Activated CD4-positive, alpha-beta T cell treated with anti-CD3 and anti-CD28 coated beads for 1 hour (primary cell): ENCODE measurements at regions not wholly inside any gene's neighbourhood (a gene's known extent, or its start where the extent isn't known, plus 50 kb on each side); places are given as distances from the start of the nearest gene placed in this dataset.

Experiments
- DNase-seq: peaks from one replicate; pipeline ENCODE4 v3.0.0-alpha.2; 2020

GRCh38 chr9:18167733-18168132 lies 306.2 kb upstream of the ADAMTSL1 start:
- no peak for DNase-seq

DNA sequence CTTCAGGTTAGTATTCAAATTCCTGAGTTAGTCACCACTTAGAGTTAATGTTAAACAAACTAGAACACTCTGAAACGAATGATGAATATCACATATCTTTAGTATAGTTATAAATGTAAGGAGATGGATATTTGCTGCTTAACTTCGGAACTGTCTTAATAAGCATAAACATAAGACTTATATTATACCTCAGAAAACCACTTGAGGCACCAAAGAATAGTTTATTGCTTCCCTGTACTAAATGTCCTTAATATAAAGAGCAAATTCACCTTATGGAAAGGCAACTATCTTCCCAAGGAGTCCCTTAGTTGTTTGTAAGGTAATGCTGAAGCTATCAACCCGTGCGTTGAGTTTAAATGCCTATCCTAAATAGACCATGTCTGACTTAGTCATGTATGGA lies 300.0 kb upstream of the ADAMTSL1 start:
- no peak for DNase-seq

- no peak for DNase-seq
These were observed 291.3 kb upstream of the ADAMTSL1 start for GRCh38 chr9:18182636-18183035.

DNA sequence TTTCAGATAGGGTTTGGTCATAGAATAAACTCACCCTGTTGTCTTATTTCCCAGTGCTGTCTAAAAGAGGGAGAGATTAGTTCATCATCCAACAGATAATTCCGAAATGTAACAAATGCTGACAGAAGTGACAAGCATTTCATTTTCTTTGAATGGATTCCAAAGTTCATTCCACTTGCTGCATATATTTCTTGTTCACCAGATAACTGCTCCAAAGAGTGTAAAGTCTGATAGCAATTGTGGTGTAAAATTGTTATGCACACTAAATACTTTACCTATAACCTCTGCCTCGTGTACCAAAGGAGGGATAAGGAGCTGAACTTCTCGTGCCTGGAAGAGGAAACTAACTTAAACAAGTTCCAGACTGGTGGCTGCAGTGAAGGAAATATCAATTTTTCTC lies 290.0 kb upstream of the ADAMTSL1 start:
- no peak for DNase-seq

- DNase-seq, result no peak
These were observed 289.6 kb upstream of the ADAMTSL1 start for GRCh38 chr9:18184401-18184800.

GRCh38 chr9:18185196-18185595 lies 288.8 kb upstream of the ADAMTSL1 start:
- no peak for DNase-seq

DNA sequence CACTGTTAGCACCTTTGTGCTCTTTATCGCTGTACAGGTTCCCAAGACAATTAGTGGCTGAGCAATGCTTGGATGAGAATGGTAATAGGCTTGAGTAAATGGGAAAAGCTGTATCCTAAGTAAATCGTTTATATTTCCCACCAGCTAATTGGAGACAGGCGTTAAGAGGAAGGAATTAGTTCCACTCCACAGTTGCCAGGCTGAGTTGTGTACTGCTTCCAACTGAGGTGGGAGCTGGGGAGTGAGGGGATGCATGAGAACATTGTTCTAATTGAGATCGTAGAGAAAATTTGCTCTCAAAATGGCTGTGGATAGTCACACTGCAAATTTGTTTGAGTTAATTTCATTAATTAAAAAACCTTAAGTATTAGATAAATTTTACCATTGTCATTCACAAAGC lies 285.0 kb upstream of the ADAMTSL1 start:
- no peak for DNase-seq

- no peak for DNase-seq
These were observed 283.9 kb upstream of the ADAMTSL1 start for GRCh38 chr9:18189871-18190670.

GRCh38 chr9:18190671-18191374 lies 283.1 kb upstream of the ADAMTSL1 start:
- no peak for DNase-seq

- no peak for DNase-seq
These were observed 279.6 kb upstream of the ADAMTSL1 start for GRCh38 chr9:18194316-18194715.

DNA sequence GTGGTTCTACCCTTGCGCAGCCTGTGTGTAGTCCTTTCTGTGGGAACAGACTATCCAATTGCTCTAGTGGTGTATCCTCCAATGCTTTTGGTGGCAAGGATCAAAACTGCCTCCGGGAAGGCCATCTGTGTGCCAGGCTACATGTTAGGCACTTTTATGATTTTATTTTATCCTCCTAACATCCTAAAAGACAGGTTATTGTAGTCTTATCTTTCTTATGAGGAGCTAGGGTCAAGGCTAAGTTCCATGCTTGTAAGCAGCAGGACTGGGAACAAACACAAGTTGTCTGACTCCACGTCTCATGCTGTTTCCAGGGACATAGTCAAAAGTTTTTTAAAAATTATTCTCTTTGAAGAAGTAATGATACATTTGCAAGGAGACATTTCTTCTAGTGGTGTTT lies 278.7 kb upstream of the ADAMTSL1 start:
- no peak for DNase-seq

- DNase-seq, result no peak
These were observed 271.0 kb upstream of the ADAMTSL1 start for GRCh38 chr9:18202924-18203323.

GRCh38 chr9:18207735-18208134 lies 266.2 kb upstream of the ADAMTSL1 start:
- DNase-seq, result no peak

- no peak for DNase-seq
These were observed 265.5 kb upstream of the ADAMTSL1 start for GRCh38 chr9:18208166-18209059.

- no peak for DNase-seq
These were observed 258.3 kb upstream of the ADAMTSL1 start for GRCh38 chr9:18215626-18216025.

DNA sequence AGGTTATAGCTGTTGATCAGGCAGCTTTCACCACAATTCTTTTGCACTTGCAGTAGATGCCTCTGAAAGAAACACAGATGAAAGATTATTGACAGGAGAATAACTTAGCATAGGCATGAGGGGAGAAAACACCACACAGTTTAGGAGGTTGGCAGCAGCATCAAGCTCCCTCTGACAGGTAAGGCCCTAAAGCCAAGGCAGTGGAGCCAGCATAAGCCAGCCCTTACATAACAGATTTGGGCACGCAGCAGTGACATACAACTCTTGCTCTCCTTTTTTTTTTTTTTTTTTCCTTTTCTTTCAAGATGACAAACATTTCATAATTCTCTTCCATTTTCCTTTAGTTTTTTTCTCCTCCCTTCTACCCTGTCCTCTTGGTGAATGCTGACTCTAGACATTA lies 257.6 kb upstream of the ADAMTSL1 start:
- no peak for DNase-seq

- DNase-seq, result no peak
These were observed 245.9 kb upstream of the ADAMTSL1 start for GRCh38 chr9:18228101-18228500.

DNA sequence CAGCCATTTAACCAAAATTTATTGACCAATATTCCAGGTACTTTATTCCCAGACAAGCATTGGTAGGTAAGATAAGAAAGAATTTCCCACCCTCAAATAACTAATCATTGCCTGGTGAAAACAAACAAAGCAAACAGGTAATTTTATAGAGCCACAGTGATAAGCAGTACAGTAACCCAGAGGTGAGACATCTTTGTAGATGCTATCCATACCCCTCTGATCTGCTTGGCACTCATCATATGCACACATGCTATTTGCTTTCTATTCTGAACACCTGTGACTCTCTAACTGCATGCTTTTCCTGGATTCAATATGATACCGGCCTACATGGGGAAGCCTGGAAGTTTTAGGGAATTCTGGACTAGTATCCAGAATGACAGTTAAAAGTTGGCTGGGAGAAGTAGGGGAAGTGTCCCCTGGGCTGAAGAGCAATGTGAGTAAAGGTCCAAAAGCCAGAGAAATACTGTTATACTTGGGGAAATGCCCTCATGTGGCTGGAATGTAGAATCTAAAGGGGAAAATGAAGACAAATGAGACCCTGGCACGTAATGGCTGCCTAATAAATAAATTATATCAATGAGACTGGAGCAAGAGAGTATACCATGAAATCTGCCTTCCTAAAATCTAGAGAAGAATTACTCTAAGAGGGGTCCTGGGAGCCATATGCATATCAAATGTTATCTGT lies 243.8 kb upstream of the ADAMTSL1 start:
- DNase-seq, result no peak

DNA sequence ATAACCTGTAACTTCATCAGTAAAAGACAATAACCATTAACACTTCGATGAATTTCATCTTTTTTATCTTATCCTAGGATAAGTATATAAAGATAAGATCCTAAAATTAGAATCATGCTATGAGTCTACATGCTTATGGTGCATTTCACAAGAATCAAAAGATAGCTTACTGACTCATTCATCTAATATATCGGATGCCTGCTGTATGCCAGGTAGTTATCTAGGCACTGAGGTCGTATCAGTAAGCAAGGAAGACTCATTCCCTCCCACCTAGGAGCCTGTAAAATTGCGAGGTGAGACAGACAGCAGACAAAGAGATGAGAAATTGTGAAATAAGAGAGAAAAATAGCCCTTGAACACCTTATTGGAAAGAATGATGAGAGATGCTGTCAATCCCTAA lies 240.6 kb upstream of the ADAMTSL1 start:
- no peak for DNase-seq

- DNase-seq, result no peak
These were observed 240.0 kb upstream of the ADAMTSL1 start for GRCh38 chr9:18233776-18234445.

GRCh38 chr9:18235181-18235908 lies 238.6 kb upstream of the ADAMTSL1 start:
- no peak for DNase-seq

GRCh38 chr9:18236336-18236735 lies 237.6 kb upstream of the ADAMTSL1 start:
- DNase-seq, result no peak
